NCI-H748 treated with DMSO at 0.1 percent for 48 hours (cell line): ENCODE measurements at regions not wholly inside any gene's neighbourhood (a gene's known extent, or its start where the extent isn't known, plus 50 kb on each side); places are given as distances from the start of the nearest gene placed in this dataset.
"Not testable (repeated sequence)": the region's sequence is repeated elsewhere in the genome, so short reads cannot be mapped to it uniquely, and the experiment has no call there.

Experiments
- DNase-seq: peaks from one replicate; lab custom pipeline; 2025; lab: John Stamatoyannopoulos, UW

DNA sequence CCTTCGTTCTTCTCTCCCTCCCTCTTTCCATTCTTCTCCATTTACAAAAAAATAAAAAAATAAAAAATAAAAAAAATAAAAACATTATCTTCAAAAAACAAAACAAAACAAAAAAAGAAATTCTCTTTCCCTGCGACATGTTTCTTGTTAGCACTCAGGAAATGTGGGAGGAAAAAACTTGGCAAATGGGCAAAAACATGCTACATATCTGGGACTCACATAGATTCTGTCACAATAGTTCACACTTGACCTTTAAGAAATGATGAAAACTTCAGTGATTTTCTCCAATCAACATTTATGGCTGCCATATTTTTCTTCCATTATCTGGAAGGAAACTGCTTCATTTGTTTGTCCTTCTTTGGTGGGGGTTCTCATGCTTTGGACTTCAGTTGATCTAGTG is 109.3 kb downstream of the PRKAB2 start:
- DNase-seq = no peak

DNA sequence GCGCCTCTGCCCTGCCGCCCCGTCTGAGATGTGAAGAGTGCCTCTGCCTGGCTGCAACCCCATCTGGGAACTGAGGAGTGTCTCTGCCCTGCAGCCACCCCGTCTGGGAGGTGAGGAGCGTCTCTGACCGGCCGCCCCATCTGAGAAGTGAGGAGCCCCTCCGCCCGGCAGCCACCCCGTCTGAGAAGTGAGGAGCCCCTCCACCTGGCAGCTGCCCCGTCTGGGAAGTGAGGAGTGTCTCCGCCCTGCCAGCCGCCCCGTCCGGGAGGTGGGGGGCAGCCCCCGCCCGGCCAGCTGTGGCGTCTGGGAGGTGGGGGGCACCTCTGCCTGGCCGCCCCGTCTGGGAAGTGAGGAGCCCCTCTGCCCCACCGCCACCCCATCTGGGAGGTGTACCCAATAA is 110.4 kb downstream of the PRKAB2 start:
- not testable (repeated sequence) for DNase-seq

DNA sequence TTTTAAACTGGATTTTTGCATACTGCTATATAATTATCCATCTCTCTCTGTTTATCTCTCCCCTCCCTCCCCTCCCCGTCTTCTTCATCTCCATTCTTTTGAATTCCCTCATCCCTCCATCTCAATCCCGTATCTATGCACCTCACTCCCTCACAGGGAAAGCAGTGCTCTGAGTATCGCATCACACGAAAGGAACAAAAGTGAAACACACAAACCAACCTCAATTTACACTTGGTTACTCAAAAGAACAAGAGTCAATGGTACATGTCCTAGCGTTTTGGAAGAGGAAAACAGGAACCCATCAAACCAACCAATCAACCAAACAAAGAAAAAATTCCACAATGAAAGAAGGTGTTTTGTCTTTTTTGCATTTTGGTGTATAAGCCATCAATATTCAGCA is 115.1 kb downstream of the NBPF12 start:
- DNase-seq = no peak

DNA sequence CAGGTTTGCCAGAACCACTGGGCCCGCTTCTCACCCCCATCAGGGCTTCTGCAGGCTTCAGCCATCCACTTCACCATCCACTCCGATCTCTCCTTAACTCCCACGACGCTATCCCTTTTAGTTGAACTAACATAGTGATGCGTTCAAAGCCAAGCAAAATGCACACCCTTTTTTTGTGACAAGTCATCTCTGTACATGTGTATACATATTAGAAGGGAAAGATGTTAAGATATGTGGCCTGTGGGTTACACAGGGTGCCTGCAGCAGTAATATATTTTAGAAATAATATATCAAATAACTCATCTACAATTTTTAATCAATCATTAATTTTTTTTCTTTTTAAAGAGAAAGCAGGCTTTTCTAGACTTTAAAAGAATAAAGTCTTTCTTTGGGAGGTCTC is 114.6 kb downstream of the NBPF12 start:
- DNase-seq = no peak

DNA sequence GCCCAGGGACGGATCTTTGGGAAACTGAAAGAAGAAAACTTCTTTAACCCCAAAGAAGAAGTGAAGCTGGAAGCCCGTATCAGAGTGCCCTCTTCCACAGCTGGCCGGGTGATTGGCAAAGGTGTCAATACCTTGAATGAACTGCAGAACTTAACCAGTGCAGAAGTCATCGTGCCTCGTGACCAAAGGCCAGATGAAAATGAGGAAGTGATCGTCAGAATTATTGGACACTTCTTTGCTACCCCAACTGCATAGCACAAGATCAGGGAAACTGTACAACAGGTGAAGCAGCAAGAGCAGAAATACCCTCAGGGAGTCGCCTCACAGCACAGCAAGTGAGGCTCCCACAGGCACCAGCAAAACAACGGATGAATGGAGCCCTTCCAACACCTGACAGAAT is 114.0 kb downstream of the NBPF12 start:
- no peak for DNase-seq

DNA sequence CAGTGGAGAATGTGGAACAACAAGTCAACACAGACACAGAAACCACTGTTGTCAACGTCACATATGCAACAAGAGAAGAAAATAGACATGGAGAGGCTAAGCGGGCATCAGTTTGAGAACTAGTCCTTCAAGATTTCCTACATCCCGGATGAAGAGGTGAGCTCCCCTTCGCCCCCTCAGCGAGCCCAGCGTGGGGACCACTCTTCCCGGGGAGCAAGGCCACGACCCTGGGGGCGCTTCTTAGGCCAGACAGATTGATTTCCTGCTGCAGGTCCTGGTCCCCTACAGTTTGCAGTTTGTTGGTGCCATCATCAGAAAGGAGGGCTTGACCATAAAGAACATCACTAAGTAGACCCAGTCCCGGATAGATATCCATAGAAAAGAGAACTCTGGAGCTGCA is 113.0 kb downstream of the NBPF12 start:
- DNase-seq = no peak

DNA sequence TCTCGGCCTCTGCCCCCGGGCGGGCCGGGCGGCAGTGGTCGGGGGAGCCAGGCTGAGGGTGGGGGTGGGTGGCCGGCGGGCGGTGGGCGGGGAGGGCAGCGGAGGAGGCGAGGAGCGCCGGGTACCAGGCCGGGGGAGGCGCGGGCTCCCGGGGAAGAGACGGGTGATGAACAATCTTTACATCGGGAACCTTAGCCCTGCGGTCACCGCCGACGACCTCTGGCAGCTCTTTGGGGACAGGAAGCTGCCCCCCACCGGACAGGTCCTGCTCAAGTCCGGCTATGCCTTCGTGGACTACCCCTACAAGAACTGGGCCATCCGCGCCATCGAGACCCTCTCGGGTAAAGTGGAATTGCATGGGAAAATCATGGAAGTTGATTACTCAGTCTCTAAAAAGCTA is 112.5 kb downstream of the NBPF12 start:
- DNase-seq = no peak

DNA sequence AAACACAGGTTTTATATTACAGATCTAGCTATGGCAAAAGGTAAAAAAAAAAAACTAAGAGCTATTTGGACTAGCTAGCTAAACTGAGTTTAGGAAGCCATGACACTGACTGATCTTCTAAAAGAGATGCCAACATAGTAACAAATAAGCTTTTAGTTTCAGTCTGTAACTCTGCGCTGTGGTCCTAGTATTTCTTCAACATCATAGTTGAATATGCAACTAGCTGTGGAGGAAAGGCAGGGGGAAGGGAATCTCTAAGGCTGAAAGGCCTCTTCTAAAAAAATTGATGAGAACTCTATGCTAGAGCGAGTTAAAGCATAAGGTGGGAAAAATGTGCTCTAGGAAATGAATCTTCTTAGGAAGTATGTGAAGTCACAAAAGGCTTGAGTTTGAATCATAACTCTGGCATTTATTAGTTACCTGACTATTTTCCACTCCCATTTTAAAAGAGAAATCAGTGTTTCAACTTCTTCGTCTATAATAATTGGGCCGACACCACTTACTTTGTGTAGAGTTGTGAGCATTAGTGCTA is 108.8 kb downstream of the NBPF12 start:
- DNase-seq = not testable (repeated sequence)

DNA sequence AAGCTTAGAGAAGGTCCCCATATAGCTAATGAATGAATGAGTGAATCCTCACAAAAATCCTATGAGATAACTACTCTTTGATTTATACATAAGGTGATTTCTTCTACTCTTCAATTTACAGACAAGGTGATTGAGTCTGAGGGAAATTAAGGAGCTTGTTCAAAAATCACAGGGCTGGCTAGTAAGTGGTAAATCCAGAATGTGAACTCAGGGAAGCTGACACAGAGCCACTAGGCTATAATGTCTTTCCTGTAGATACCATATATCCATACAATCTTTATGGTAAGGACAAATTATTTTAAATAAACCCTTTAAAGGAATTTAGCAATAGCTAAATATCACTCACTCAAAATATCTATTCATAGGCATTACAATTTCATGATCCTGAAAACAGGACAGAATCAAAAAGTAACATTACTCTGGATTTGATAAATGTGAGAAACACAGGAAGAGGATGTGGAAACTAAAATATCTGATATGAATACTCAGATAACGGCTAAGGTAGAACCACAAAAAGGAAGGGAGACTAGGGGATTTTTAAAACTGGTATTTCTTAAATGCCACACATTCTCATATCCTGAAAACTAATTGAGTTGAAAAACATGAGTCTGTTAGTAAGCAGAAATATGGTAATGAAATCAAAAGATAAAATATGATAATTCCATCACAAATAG is 108.2 kb downstream of the NBPF12 start:
- no peak for DNase-seq
